DOHH2 (cell line): ENCODE measurements at regions not wholly inside any gene's neighbourhood (a gene's known extent, or its start where the extent isn't known, plus 50 kb on each side); places are given as distances from the start of the nearest gene placed in this dataset.

ENCODE experiments used
- CTCF ChIP-seq: fragments of 200-600 bp; sonication (generic); IDR thresholded peaks from one replicate; pipeline ENCODE4 v1.5.1; 2014; ENCODE audit warnings: antibody characterized with exemption, mild to moderate bottlenecking, low read depth, low read length; ENCODE audit not compliant: poor library complexity, severe bottlenecking
- EZH2phosphoT487 ChIP-seq: fragments of 200-600 bp; sonication (generic); IDR thresholded peaks from 2 replicates; pipeline ENCODE4 v1.6.1; 2017; ENCODE audit warnings: borderline replicate concordance, mild to moderate bottlenecking, antibody characterized with exemption, low read length, moderate library complexity, mixed read lengths

GRCh38 chr6:48315051-48315719, 204.2 kb upstream of the PTCHD4 start:
- TF ChIP-seq CTCF (no peak), EZH2phosphoT487 (no peak)
